HG03159 (cell line): ENCODE measurements at regions not wholly inside any gene's neighbourhood (a gene's known extent, or its start where the extent isn't known, plus 50 kb on each side); places are given as distances from the start of the nearest gene placed in this dataset.

Source experiments
- ATAC-seq: cut with Tn5 transposase; IDR thresholded peaks from one replicate; pipeline ENCODE4 v1.9.1; 2021; ENCODE audit warnings: mild to moderate bottlenecking, moderate library complexity; ENCODE audit not compliant: unreplicated experiment

GRCh38 chr6:132972254-132972653 is 157.9 kb downstream of the RPS12 start:
- ATAC-seq, result no peak

DNA sequence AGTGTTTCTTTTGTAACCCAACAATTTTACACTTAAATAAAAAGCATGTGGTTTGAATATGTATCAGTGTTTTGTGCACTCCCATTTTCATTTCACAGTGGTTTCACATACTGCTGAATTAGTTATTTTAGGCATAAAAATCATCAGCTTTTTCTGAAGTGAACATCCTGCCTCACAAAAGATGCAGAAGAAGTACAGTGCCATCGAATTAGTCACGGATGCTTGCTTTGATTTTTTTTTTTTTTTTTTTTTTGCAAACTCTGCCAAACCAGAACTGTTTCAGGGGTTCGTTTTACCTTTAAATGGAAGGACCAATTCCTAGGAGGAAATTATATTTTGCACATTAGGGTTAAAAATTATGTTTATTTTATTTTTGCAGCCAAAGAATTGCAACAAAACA is 158.6 kb downstream of the RPS12 start:
- ATAC-seq, result no peak

DNA sequence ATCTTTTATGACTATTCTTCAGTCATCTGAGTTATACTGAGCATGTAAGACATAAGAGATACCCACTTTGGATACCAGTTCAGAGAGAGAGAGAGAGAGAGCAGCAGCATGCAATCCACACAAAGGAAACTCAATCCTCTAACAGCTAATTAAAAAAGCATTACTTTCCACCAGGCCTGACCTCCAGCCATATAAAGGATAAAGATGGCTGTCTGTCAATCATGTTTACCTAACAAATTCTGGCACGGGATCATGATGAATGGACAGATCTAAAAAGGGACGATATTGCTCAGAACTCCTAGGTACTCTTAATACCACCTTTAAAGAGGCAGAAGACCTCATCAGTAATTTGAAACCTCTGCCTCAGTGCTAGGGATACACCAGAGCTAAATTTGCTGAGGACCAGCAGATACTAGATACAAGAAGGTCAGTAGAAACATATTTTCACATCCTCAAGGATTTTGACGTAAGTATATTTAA is 159.2 kb downstream of the RPS12 start:
- ATAC-seq, result no peak

GRCh38 chr6:132974122-132974521 is 159.8 kb downstream of the RPS12 start:
- ATAC-seq, result no peak

- ATAC-seq, result no peak
Observed at GRCh38 chr6:132977413-132977812, 163.0 kb downstream of the RPS12 start.

DNA sequence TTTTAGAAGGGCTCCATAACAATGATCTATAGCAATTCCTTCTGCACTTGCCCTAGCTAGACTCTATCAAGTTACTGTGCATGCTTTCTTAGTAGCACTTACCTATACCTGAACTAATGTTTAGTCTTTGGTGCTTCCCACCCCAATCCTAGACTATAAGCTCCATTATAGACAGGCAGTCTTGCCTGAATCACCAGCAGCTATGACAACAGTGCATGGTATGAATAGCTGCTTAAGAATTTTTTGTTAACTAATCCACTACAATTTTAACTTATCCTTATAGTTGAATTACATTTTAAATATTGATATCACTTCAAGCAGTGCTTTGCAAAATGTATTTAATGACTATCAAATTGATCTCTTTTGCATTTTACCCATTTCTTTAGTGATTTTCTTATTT is 164.3 kb downstream of the RPS12 start:
- ATAC-seq, result no peak

DNA sequence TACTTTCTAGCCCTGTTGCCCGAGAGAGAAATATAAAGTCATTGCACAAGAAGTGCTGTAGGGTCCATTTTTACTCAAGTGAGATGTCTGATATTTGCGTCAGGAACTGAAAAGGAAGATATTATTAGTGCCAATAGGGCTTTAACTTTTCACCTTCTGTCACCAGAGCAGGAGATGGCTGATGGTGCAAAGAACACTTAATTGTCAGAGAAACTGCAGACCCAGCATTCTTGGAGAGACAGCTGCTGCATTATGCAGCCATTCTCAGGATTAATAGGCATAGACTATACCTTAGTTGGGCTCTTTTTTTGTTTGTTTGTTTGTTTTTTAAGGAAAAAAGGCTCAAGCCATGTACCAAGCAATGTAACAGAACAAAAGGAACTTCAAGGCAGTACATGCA is 179.4 kb downstream of the RPS12 start:
- no peak for ATAC-seq

DNA sequence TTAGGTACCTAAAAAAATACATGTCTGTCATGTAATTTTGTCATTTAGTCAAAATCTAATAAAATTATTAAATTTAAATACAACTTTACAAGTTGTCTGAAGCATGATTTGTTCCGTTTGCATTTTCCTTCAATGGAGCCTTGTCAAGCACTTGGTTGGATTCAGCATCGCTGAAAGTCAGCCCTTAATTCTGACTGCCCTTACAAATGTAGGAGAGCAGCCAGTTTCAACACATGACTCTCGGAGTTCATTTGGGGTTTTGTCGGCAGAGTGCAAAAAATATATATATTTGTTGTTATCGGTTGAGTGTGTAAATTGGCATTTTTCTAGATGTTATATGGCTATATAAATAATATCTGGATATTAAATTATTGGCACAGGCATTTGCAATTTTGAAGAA is 180.6 kb downstream of the RPS12 start:
- no peak for ATAC-seq

DNA sequence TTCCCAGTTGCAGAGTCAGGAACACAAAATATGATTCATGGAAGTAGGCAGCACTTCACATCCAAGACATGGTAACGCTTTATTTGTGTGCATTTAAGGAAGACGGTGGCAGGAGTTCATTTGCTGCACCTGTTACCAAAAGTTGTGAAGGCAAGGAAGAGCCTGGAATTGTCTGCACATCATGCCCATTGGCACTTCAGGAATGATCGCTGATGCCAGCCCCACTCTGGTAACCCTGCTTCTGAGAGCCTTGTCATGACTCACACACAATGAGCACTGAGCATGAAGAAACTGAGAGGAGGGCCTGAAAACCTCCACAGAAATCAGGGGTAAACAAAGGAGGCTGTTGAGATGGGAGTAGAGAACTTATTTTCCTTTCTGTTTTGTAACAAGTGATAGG is 181.1 kb downstream of the RPS12 start:
- ATAC-seq, result no peak

DNA sequence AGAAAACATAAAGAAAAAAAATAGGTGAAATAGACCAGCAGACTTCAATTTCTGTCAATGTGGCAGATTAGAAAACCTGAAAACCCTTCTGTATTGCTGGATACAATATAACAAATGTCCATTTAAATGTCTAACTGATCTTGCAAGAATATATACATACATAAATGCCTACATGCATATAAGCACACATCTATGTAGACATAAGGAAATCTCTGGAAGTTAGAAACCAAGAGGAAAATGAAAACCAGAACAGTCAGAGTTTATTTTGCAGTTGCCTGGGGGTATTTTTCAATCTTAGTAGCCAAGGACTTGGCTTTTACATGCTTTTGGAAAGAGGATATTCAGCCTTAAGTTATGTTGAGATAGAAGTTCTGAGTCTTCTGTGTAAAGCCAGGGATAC is 184.0 kb downstream of the RPS12 start:
- no peak for ATAC-seq

GRCh38 chr6:133001040-133001565 is 186.7 kb downstream of the RPS12 start:
- ATAC-seq, result no peak

GRCh38 chr6:133004304-133004884 is 190.0 kb downstream of the RPS12 start:
- ATAC-seq, result no peak

GRCh38 chr6:133012774-133013173 is 198.4 kb downstream of the RPS12 start:
- no peak for ATAC-seq

DNA sequence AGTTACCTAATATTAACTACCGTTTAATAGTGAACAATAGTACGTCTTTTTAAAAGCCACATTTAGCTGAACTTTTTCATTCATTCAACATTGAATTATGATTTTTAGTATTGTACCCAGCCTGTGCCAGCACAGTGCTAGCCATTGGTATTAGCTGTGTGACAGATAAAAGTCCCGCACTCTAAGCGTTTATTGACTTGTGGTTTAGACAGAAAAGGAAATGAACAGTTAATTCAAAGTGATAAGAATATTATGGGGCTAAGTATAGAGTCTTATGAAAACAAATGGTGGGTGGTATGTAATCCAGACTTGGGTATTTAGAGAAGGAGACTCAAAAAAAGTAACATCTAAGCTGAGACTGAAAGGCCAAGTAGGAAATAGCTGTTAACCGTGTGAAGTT is 202.3 kb downstream of the RPS12 start:
- no peak for ATAC-seq

- no peak for ATAC-seq
Observed at GRCh38 chr6:133017581-133017980, 203.2 kb downstream of the RPS12 start.

- no peak for ATAC-seq
Observed at GRCh38 chr6:133026705-133027104, 212.3 kb downstream of the RPS12 start.

DNA sequence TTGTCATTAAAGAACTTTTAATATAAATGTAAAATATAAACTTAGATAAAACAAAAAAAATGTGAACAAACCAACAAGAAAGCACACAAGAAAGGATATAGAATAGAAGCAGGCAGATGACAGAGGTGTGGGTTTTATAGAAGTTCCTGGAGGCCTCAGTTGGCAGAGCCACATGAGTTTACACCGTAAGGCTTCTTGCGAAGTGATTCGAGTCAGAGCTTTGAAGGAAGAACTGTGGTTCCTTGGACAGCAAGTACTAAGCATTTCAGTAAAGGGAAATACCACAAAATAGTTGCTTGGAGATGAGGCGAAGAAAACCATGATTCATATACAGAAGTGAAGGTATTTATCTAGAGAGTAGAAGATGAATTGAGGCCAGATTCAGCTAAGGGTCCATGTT is 207.9 kb upstream of the EYA4 start:
- no peak for ATAC-seq

GRCh38 chr6:133034509-133035206 is 206.5 kb upstream of the EYA4 start:
- ATAC-seq, result no peak

DNA sequence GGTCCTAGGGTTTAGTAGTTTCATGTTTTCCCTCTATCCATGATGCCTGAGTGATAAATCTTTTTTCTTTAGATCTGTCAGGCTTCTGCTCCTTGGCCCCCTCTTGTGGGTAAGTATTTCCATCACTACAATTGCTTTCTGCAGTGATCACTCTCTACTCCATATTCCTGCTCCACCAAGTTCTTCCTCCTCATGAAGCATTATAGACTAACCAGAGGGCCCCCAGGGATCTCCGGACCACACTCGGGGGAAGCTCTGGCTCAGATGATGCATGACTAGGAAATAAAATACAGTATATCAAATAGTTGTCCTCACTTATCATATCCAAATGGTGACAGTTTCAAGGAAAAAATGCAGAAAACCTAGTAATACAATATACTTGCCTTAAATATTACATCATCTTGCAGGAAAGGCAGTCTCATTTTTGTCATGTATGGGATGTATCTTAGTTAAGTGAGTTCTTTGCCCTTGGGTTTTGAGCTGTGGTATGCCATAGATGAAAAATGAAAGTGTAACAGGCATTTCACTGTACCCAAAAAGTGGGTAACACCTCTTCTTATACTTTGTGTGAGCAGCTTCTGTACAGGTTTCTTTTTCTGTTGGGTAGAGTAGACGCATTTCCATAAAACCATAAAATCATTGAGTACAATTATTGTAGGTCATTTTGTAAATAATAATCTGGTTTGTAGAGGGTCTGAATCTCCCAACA is 200.9 kb upstream of the EYA4 start:
- ATAC-seq, result no peak

- no peak for ATAC-seq
Observed at GRCh38 chr6:133040803-133041419, 200.2 kb upstream of the EYA4 start.

DNA sequence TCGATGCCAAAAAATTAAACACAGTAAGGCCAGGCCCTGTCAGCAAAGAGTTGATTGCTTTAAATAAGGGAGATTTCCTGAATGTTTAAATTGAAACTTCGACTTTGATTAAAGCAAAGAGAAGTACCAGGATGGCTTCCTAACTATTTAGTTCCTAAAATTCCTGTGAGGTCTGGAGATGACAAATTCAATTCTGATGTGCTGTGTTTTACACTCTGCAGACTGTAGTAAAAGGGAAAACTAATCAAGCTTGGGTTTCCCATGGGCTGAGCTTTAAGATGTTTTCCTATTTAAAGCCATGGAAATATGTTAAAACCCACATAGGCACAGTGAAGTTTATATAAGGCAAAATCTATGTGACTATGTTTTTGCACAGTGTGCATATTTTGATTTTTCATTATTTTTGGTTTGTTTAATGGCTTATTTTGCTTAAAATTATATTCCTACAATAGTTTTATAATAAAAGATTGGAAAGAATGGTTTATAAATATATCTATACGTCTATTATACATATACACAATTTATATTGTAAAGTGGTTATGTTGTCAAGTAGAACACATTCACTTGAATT is 198.5 kb upstream of the EYA4 start:
- no peak for ATAC-seq
